AG04450 (cell line): ENCODE measurements at regions not wholly inside any gene's neighbourhood (a gene's known extent, or its start where the extent isn't known, plus 50 kb on each side); places are given as distances from the start of the nearest gene placed in this dataset.

ENCODE experiments used
- CTCF ChIA-PET: fragments of 300-600, 350-600 bp; formaldehyde crosslinking; extraction: SDS; loops from one replicate; lab custom pipeline; 2022; ENCODE audit warnings: antibody characterized with exemption, inconsistent platforms; lab: Charles Lee
- POLR2A ChIA-PET: fragments of 350-600 bp; formaldehyde crosslinking; extraction: SDS; loops from one replicate; lab custom pipeline; 2021; ENCODE audit warnings: antibody characterized with exemption, inconsistent platforms; lab: Yijun Ruan, JAX
- DNase-seq: peaks from one replicate; pipeline ENCODE4 v3.0.0-alpha.2; 2011; ENCODE audit warnings: low read depth, low spot score
- H3K27ac ChIP-seq: one replicate; pipeline ENCODE4 v1.5.1; 2012; ENCODE audit warnings: low read depth, low read length, control low read depth
- H3K27me3 ChIP-seq: one replicate; pipeline ENCODE4 v1.6.0; 2012; ENCODE audit warnings: low read length; ENCODE audit not compliant: control insufficient read depth, insufficient read depth
- H3K4me3 ChIP-seq: 2 replicates; pipeline ENCODE4 v1.5.1; 2011; ENCODE audit warnings: mild to moderate bottlenecking, low read depth, low read length, control low read depth
- H3K9me3 ChIP-seq: 2 replicates; pipeline ENCODE4 v1.5.1; 2012; ENCODE audit warnings: low read length; ENCODE audit not compliant: control insufficient read depth, insufficient read depth
- CTCF ChIP-seq: IDR thresholded peaks from 2 replicates; pipeline ENCODE4 v1.5.1; 2011; ENCODE audit warnings: low read depth, low read length, control low read depth, inconsistent platforms

DNA sequence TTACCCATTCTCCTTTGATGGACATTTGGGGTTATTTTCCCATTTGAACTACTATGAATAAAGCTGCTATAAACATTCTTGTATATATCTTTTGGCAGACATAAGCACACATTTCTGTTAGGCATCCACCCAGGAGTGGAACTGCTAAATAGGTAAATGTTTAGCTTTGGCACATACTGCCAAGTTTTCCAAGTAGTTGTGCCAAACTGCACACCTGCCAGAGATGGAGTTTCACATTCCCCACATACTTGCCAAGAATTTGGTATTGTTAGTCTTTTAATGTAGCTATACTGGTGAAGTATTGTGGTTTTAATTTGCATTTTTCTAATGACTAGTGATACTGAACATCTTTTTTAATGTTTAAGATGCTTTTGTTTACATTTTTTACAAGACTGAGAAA, 201.0 kb downstream of the GXYLT1 start:
- Histone ChIP-seq H3K9me3 (peaks cover 5% of the 10 kb centered on the region), H3K4me3 (no peak overlapping the region), H3K27ac (no peak overlapping the region), H3K27me3 (peaks cover 2% of the 10 kb centered on the region)
- no peak for DNase-seq
- CTCF ChIA-PET: no interaction called here
- no peak for TF ChIP-seq CTCF
- POLR2A ChIA-PET: no interaction called here

DNA sequence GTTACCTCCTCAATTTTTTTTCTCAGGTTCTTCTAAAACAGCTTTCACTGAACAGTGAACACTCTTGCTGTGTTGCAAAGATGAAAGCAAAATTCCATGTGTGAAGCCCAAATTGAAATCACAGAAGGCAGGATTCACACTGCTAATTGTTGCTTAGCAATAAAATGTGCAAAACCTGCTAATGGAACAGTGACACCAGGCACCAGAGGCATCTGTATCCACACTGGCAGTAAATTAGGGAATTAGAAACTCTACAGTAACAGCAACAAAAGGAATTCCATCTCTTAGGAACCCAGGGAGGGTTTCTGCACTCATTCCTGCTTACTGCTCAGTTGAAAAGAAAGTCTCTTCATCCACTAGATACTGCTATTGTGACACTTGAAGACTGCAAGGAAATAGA, 202.3 kb downstream of the GXYLT1 start:
- Histone ChIP-seq H3K9me3 (peaks cover 5% of the 10 kb centered on the region), H3K27ac (no peak overlapping the region), H3K4me3 (no peak overlapping the region), H3K27me3 (no peaks in the 10 kb centered on the region)
- CTCF ChIA-PET: no interaction called here
- POLR2A ChIA-PET: no interaction called here
- no peak for TF ChIP-seq CTCF
- no peak for DNase-seq

GRCh38 chr12:41941079-41941478, 203.6 kb downstream of the GXYLT1 start:
- Histone ChIP-seq H3K9me3 (peaks cover 2% of the 10 kb centered on the region), H3K4me3 (no peak overlapping the region), H3K27me3 (no peaks in the 10 kb centered on the region), H3K27ac (no peak overlapping the region)
- ChIA-PET CTCF (no interaction called here), POLR2A (no interaction called here)
- no peak for DNase-seq
- no peak for TF ChIP-seq CTCF

- Histone ChIP-seq H3K27me3 (no peaks in the 10 kb centered on the region), H3K4me3 (no peak overlapping the region), H3K9me3 (no peaks in the 10 kb centered on the region), H3K27ac (no peak overlapping the region)
- ChIA-PET POLR2A (no interaction called here), CTCF (no interaction called here)
- TF ChIP-seq CTCF: no peak
- DNase-seq: no peak
Measured at GRCh38 chr12:41940571-41940970, 204.1 kb downstream of the GXYLT1 start.

GRCh38 chr12:41936333-41936732, 208.3 kb downstream of the GXYLT1 start:
- Histone ChIP-seq H3K4me3 (no peak overlapping the region), H3K27me3 (no peaks in the 10 kb centered on the region), H3K27ac (no peak overlapping the region), H3K9me3 (no peaks in the 10 kb centered on the region)
- CTCF ChIA-PET: interaction anchor here (0.6 kb wide), 1 partner anchor 1852 kb away, joined by 3 read pairs; no protein-coding TSS in a partner anchor
- DNase-seq: no peak
- TF ChIP-seq CTCF: no peak
- POLR2A ChIA-PET: no interaction called here
